Right ventricle myocardium inferior (tissue), 1 donor: ENCODE measurements at regions not wholly inside any gene's neighbourhood (a gene's known extent, or its start where the extent isn't known, plus 50 kb on each side); places are given as distances from the start of the nearest gene placed in this dataset.
A peak's percentile ranks its signal among the peaks of the same experiment; 100 is the strongest.

Experiments used
- ATAC-seq: fragments of 200-7000 bp; cut with Tn5 transposase; one replicate; pipeline ENCODE4 v1.9.1; 2020; ENCODE audit warnings: mild to moderate bottlenecking, moderate library complexity
- DNase-seq: peaks from one replicate; pipeline ENCODE4 v3.0.0; 2021; ENCODE audit errors: missing footprints
- intact Hi-C: fragments of 100-400 bp; cut with DNase I; formaldehyde crosslinking; loops from one replicate; pipeline ENCODE4 v1.11.0; 2022
- donor health status: DM: no; HTN: yes; CAD: no; lungs with severe emphysema.

- no peak for DNase-seq
- intact Hi-C loops = no loop called here
- no peak for ATAC-seq
Measured at GRCh38 chr7:94245500-94245899, 149.2 kb upstream of the COL1A2 start.

DNA sequence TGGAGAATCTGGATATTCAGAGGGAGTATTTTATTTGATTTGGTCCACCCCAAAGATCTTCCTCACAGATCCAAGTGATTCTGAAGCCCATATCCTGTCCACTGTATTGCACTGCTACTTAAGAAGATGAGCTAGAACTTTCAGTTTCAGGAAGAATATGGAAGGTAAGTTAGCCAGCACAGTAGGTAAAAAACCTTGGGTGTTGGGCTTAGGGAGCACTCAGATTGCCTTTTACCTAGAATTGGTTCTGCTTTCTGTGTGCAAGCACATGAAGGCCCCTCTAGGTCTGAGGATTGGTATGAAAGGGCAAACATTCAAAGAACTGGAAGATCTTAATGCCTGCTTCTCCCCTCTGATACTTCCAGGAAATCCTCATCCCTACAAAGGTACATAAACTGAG is 146.7 kb upstream of the COL1A2 start:
- ATAC-seq (no peak), DNase-seq (no peak)
- intact Hi-C loops = no loop called here

DNA sequence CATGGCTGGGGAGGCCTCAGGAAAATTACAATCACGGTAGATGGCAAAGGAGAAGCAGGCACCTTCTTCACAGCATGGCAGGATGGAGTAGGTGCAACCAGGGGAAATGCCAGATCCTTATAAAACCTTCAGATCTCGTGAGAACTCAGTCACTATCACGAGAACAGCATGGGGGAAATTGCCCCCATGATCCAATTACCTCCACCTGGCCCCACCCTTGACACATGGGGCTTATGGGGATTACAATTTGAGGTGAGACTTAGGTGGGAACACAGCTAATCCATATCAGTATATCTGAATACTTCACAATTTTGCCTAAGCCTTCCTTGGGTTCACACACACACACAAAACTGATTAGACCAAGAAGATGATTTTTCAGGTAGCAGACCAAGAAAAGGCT is 145.1 kb upstream of the COL1A2 start:
- ATAC-seq (no peak), DNase-seq (no peak)
- intact Hi-C loops = no loop called here

DNA sequence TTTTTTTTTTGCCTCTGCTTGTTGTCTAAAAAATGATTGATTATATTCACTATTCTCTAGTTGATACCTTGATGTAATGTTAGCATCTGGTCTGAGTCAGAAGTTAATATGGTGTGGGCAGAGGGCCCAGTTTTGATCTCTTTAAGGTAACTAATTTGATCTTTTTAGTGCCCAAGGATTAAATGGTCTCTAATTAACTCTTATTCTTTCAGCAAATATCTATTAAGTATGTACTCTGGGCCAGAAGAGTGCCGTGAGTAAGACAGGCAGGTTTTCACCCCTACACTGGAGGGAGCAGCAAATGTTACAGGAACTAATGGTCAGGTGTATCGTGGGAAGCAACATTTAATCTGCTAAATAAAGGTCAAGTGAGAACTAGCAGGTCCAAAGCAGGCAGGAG is 144.6 kb upstream of the COL1A2 start:
- ATAC-seq = no peak

GRCh38 chr7:94250987-94251386 is 143.7 kb upstream of the COL1A2 start:
- intact Hi-C loops = no loop called here
- ATAC-seq = no peak
- no peak for DNase-seq

More for the DNA sequence above, 144.6 kb upstream of the COL1A2 start:
- DNase-seq = no peak
- intact Hi-C loops = no loop called here

DNA sequence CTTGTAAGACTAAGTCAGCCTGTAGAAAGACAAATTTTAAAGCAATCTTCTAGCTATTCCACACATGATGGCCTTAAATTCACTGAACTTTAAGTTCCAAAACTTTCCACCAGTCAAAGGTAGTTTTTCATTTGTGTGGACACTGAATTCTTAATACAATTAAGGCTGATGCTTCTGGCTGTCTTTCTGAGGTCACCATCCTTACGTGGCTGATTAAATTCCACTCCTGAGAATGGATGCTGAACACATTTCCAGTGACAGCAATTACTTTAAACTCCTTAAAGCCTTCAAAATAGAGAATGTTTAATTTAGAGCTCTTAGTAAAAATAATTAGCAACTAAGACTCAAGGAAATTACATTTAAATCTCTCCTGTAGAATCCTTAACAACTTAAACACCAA is 142.6 kb upstream of the COL1A2 start:
- intact Hi-C loops = no loop called here
- no peak for ATAC-seq
- DNase-seq = no peak

- intact Hi-C loops = no loop called here
- DNase-seq = no peak
- no peak for ATAC-seq
Measured at GRCh38 chr7:94252971-94253370, 141.7 kb upstream of the COL1A2 start.

DNA sequence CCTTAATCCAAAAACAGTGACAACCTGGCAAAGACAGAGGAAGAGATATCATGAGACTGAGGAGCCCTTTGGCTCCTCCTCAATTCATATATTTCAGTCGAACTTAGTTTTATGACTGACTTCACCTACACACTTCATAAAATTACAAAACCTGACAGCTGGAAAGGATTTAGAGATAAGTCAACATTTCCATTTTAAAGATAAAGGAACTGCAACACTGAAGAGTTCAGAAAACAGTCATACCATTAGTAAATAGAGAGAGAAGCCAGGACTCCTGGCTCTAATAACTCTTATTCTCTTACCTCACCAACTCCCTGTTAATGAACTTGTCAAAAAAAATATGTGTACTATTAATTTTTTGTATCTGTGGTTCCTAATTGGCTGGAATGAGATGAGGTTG is 141.0 kb upstream of the COL1A2 start:
- no peak for ATAC-seq
- DNase-seq = no peak
- intact Hi-C loops = no loop called here

GRCh38 chr7:94258418-94259300 is 136.0 kb upstream of the COL1A2 start:
- DNase-seq (peak; percentile 54), ATAC-seq (no peak)

GRCh38 chr7:94261067-94261466 is 133.6 kb upstream of the COL1A2 start:
- no peak for DNase-seq
- no peak for ATAC-seq
- intact Hi-C loops = no loop called here

More at GRCh38 chr7:94258418-94259300, 136.0 kb upstream of the COL1A2 start:
- intact Hi-C loops = no loop called here

DNA sequence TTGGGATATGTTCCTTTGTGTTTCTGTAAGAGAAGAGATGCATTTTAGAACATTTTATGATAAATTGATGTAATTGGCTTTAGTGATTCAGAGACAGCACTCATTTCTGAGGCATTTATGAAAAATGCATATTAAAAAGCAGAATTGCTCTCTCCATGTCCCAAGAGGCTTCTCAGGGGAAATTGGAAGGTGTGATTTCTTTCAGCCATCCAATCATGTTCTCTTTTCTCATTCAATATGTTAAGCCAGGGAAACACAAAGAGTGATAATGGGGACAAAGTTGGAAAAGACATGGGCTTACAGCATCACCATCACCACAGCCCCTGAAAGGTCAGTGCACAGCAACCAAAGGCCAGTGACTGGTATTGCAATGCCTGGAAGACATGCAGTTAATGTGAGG is 129.9 kb upstream of the COL1A2 start:
- no peak for DNase-seq

DNA sequence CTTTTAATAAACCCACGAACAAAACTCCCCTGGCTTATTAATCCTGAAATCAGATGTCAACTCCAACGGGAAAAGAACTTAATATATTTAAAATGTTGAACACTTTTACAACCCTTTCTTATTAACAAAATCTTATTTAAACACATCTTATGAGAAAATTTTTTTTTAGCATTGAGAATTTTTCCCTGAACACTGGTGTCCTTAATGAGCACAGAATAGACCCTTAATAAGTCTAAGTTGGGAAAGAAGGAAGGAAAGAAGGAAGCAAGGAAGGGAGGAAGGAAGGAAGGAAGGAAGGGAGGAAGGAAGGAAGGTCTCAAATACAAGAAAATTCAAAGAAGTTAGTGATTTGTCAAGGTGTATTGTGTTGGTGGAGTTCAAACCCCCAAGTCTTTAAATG is 129.2 kb upstream of the COL1A2 start:
- intact Hi-C loops = no loop called here
- DNase-seq (no peak), ATAC-seq (no peak)

More for the DNA sequence above, 129.9 kb upstream of the COL1A2 start:
- intact Hi-C loops = no loop called here
- ATAC-seq = no peak

DNA sequence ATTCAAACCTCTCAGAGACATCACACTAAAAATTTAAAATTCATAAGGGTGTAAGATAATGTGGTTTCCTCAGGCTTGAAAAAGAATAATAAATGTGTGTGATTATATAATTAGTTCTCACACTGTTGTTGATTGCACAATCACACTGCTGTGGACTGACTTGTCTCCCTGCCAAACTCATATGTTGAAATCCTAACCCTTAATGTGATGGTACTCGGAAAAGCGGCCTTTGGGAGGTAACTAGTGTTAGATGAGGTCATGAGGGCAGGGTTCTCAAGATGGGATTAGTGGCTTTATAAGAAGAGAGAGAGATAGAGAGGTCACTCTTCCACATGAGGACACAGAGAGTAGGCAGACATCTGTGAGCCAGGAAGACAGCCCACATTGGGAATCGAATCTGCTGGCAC is 128.5 kb upstream of the COL1A2 start:
- intact Hi-C loops = no loop called here
- ATAC-seq (peak; percentile 97), DNase-seq (no peak)

DNA sequence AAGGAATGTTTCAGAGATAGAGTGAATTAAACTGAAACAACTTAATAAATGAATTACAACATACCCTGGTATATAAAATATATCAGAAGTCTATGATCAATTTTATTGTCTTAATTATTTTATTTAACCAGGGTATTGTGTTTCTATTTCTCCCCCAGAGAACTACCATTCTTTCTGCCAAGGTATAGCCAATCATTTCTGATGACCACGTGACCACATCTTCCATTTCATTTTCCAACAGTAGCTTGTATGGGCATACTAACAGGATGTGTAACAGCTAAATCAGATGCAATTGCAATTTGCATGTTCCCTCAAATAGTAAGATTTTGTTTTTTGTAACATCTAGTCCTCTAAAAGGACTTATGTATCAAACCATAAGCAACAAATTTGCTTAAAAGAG is 123.9 kb upstream of the COL1A2 start:
- intact Hi-C loops = loop anchor here (10.0 kb wide), 1 partner anchor 366 kb away; the partner anchor contains the start of gene GNGT1
- DNase-seq (no peak), ATAC-seq (no peak)

DNA sequence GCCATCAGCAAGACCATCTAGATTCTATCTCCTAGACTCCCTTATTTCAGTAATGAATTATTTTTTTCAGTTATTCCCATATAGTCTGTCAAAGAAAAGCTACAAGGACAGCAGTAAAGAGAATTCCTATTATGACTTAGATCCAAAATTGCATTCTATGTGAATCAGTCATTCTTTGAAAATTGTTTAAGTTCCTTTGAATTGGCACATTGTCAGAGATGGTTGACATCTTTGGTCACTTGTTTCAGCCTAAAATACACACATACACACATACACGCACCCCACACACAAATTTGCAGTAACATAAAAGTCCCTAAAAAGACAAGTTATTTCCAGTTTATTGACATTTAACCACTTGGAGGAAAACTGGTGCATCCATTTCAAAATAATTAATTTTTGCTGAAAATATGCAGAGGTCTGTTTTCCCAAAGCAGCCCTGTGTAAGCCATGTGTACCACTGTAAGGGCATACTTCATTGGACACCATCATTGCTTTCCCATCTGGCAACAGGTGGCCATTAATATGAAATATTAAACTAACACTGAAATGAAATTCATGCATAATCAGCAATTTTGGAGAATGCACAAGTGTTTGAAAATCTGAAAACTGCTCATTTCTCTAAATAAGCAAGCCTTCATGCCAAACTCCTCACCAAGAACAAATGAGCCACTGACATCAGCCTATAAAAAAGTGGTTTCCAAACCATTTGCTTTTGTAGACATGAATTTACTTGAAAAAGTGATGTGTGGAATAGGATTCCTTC is 121.7 kb upstream of the COL1A2 start:
- ATAC-seq (no peak), DNase-seq (no peak)
- intact Hi-C loops = loop anchor here (10.0 kb wide), 1 partner anchor 368 kb away; the partner anchor contains the start of gene GNGT1

- ATAC-seq = no peak
- intact Hi-C loops = loop anchor here (10.0 kb wide), 1 partner anchor 370 kb away; the partner anchor contains the start of gene GNGT1
- DNase-seq = no peak
Measured at GRCh38 chr7:94274828-94275227, 119.9 kb upstream of the COL1A2 start.

- intact Hi-C loops = loop anchor here (10.0 kb wide), 1 partner anchor 371 kb away; the partner anchor contains the start of gene GNGT1
- ATAC-seq (peak; percentile 26), DNase-seq (no peak)
Measured at GRCh38 chr7:94276027-94276426, 118.7 kb upstream of the COL1A2 start.

DNA sequence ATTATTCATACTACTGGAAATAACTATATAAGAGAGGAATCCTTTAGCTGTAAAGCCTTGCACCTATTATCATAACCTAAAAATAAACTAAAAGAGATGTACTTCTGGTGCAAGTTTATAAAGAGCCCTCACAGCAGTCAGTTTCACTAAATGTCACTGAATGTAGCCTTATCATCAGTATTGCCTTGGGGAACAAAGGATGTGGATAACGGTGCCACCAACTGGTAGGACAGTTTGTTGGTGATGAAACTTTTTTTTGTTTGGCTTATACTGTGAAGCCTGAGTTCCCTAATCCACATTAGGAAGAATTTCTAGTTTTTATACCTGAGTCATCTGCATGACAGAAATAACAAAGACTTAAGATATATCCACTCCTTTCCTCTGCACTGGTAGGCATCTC is 117.9 kb upstream of the COL1A2 start:
- no peak for DNase-seq
- intact Hi-C loops = loop anchor here (10.0 kb wide), 1 partner anchor 372 kb away; the partner anchor contains the start of gene GNGT1
- ATAC-seq = peak; percentile 72

DNA sequence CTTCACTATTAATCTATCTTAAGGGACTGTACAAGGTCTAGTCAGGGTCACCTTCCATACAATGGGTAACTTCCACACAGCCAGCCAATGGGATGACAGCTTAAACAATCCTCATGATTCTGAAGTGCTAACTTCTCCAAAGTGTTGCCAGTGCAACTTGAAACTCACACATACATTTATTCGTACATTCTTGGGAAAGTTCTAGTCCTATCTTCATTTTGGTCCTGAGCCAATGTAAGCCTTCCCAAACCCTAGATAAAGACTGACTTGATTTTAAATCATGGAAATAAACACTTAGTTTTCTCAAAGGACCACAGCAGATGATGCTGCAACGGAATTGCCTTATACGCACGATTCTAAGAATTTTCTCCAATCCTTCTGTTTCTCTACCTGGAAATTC is 117.5 kb upstream of the COL1A2 start:
- DNase-seq (no peak), ATAC-seq (no peak)
- intact Hi-C loops = loop anchor here (10.0 kb wide), 1 partner anchor 372 kb away; the partner anchor contains the start of gene GNGT1

GRCh38 chr7:94280851-94281250 is 113.8 kb upstream of the COL1A2 start:
- intact Hi-C loops = loop anchor here (10.0 kb wide), 1 partner anchor 924 kb away; no protein-coding TSS in a partner anchor
- no peak for ATAC-seq

More at GRCh38 chr7:94280851-94281250, 113.8 kb upstream of the COL1A2 start:
- no peak for DNase-seq
